HFF-Myc (cell line): ENCODE measurements at regions not wholly inside any gene's neighbourhood (a gene's known extent, or its start where the extent isn't known, plus 50 kb on each side); places are given as distances from the start of the nearest gene placed in this dataset.

Source experiments
- DNase-seq: peaks from one replicate; pipeline ENCODE4 v3.0.0-alpha.2; 2011; ENCODE audit warnings: low read depth; ENCODE audit errors: extremely low read depth
- H3K4me3 ChIP-seq: replicated peaks from 2 replicates; pipeline ENCODE4 v1.5.1; 2011; ENCODE audit warnings: low read depth, mild to moderate bottlenecking, control low read depth, low read length
- TF ChIP-seq, protein P1 (sequence below): IDR thresholded peaks from 2 replicates; pipeline ENCODE4 v1.5.1; 2012; ENCODE audit warnings: mild to moderate bottlenecking, low read depth, low read length, control low read depth; ENCODE audit errors: missing control alignments

DNA sequence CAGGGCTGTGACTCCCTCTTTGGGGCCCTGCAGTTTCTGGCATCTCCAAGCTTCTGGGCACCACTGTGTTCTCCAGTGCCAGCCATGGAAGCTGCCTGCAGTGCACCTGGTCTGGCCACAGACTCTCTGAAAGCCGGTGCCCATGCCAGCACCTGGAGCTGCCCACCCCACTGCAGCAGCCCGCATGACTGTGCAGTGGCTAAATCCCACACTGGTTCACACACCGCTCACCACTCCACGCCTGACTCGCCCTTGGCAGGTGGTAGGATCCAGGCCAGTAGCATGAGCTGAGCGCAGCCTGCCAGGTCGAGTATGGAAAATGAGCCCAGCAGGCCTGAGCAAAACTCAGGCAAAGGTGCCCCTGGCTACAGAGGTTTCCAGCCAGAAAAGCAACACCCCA is 72.8 kb upstream of the INTU start:
- no peak overlapping the region for H3K4me3 ChIP-seq
- TF ChIP-seq, protein P1, sequence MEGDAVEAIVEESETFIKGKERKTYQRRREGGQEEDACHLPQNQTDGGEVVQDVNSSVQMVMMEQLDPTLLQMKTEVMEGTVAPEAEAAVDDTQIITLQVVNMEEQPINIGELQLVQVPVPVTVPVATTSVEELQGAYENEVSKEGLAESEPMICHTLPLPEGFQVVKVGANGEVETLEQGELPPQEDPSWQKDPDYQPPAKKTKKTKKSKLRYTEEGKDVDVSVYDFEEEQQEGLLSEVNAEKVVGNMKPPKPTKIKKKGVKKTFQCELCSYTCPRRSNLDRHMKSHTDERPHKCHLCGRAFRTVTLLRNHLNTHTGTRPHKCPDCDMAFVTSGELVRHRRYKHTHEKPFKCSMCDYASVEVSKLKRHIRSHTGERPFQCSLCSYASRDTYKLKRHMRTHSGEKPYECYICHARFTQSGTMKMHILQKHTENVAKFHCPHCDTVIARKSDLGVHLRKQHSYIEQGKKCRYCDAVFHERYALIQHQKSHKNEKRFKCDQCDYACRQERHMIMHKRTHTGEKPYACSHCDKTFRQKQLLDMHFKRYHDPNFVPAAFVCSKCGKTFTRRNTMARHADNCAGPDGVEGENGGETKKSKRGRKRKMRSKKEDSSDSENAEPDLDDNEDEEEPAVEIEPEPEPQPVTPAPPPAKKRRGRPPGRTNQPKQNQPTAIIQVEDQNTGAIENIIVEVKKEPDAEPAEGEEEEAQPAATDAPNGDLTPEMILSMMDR, result no peak
- no peak for DNase-seq

- H3K4me3 ChIP-seq, result no peak overlapping the region
- TF ChIP-seq, protein P1, result no peak
- no peak for DNase-seq
These were observed 72.0 kb upstream of the INTU start for GRCh38 chr4:127560755-127561154.

- TF ChIP-seq, protein P1, result no peak
- DNase-seq, result no peak
- no peak overlapping the region for H3K4me3 ChIP-seq
These were observed 58.1 kb upstream of the INTU start for GRCh38 chr4:127574643-127575042.

DNA sequence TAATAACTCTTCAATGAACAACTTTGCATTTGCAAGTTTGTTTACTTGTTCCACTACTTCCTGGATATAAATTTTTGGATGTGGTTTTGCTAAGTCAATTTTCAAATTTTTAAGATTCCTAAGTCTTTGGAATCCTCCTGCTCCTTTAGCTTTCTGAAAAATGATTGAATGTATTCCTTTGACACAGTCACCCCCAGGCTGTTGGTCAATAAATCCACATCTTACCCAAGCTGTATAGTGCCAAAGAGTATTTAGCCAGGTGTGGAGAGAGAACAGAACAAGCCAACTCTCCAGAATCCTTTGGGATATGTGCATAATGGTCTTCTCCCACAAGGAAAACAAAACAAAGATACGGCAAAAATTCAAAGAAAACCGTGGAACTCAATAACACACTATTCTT is 56.9 kb upstream of the INTU start:
- H3K4me3 ChIP-seq, result no peak overlapping the region
- TF ChIP-seq, protein P1, result no peak
- no peak for DNase-seq

DNA sequence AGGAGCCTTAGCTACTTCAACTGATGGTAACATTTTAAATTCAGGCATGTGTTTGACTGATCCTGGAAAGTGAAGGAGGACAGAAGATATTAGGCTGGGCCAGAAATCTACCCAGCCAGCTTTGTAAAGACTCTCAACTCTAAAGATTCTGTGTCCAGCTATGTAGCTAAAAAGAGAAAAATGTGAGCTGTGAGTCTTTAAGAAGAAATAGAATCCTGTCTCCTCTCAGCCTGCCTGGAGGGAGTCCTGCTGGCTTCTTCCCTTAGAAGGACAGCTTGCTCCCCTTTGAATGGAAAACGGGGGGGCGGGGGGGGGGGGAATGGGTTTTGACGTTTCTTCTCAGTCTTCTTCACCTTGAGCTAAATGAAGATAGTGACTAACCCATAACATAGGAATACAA is 54.3 kb upstream of the INTU start:
- no peak overlapping the region for H3K4me3 ChIP-seq
- no peak for DNase-seq
- TF ChIP-seq, protein P1, result no peak

DNA sequence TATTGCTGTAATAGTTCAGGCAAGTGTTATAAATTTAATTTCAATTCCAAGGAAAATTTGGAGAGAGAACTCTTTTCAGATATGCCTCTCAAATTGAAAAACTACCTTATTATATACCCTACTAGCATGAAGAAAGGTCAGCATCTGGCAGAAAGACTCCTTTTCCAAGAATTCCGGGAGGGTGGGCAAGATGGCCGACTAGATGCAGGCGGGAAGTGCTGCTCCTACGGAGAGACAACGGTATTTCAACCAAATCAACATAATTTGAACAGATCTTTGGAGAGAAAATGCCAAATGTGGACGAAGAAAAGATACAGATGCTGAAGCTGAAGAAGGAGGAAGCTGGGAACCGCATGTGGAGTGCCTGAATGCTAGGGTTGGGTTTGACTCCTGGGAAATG is 53.8 kb upstream of the INTU start:
- TF ChIP-seq, protein P1, result no peak
- no peak for DNase-seq
- no peak overlapping the region for H3K4me3 ChIP-seq

DNA sequence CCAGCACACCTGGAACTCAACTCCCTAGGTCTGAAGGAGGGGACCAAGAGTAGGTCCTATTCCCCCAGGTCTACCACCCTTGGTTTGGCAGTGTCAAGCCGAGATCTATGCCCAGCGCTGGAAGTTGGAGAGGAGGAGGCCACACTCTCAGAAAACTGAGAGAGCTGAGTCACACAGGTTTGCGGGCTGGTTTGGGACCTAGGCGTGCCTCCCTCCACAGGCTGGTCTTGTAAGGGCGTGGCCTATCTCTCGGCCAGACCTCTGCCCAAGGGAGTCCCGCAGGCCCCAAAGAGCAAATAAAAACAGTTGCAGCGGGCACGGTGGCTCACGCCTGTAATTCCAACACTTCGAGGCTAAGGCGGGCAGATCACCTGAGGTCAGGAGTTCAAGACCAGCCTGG is 52.9 kb upstream of the INTU start:
- no peak for DNase-seq
- TF ChIP-seq, protein P1, result no peak

More for the DNA sequence above, 52.9 kb upstream of the INTU start:
- H3K4me3 ChIP-seq, result no peak overlapping the region
